Sigmoid colon (tissue), 4 donors: ENCODE measurements at regions not wholly inside any gene's neighbourhood (a gene's known extent, or its start where the extent isn't known, plus 50 kb on each side); places are given as distances from the start of the nearest gene placed in this dataset.
"Not testable (repeated sequence)": the region's sequence is repeated elsewhere in the genome, so short reads cannot be mapped to it uniquely, and the experiment has no call there.

Source experiments
- CTCF ChIP-seq, 4 experiments: fragments of 450-650 bp in 3 of 4; fragments of 200-600 bp in 1 of 4; IDR thresholded peaks; one replicate each; pipeline ENCODE4 v1.5.1; 2016 to 2019; ENCODE audit warnings: antibody characterized with exemption in 4 of 4, mild to moderate bottlenecking in 3 of 4, moderate library complexity in 2 of 4
- POLR2A ChIP-seq, 2 donors: fragments of 450-650 bp; IDR thresholded peaks; one replicate each; pipeline ENCODE4 v1.6.1; 2016; ENCODE audit warnings: antibody characterized with exemption in 2 of 2, mild to moderate bottlenecking in 2 of 2, moderate library complexity in 2 of 2
- POLR2AphosphoS5 ChIP-seq, 4 donors: sonication (generic); formaldehyde crosslinking; IDR thresholded peaks; one replicate each; pipeline ENCODE4 v1.6.1; 2017; ENCODE audit warnings: antibody characterized with exemption in 4 of 4

- not testable (repeated sequence) for TF ChIP-seq POLR2AphosphoS5, CTCF, POLR2A (IDR thresholded peaks at IDR 0.05)
Measured at GRCh38 chr22:19609753-19610152, 85.5 kb upstream of the CLDN5 start.
